H9 (cell line): ENCODE measurements at regions not wholly inside any gene's neighbourhood (a gene's known extent, or its start where the extent isn't known, plus 50 kb on each side); places are given as distances from the start of the nearest gene placed in this dataset.

Source experiments
- DNase-seq: peaks from one replicate; pipeline ENCODE4 v3.0.0-alpha.2; 2017
- H2AFZ ChIP-seq: one replicate; pipeline ENCODE4 v1.6.1; 2013; ENCODE audit warnings: mild to moderate bottlenecking, low read length, control low read depth, moderate library complexity
- H2AK5ac ChIP-seq: 2 replicates; pipeline ENCODE4 v1.6.1; 2013; ENCODE audit warnings: low read length, control low read depth, mixed read lengths; ENCODE audit not compliant: insufficient read length
- H2BK120ac ChIP-seq: one replicate; pipeline ENCODE4 v1.6.1; 2013; ENCODE audit warnings: low read depth, mild to moderate bottlenecking, low read length, control low read depth, inconsistent platforms; ENCODE audit not compliant: poor library complexity, severe bottlenecking
- H2BK12ac ChIP-seq: 2 replicates; pipeline ENCODE4 v1.6.1; 2013; ENCODE audit warnings: low read length, control low read depth, mixed read lengths, low read depth; ENCODE audit not compliant: insufficient read length
- H2BK15ac ChIP-seq: 2 replicates; pipeline ENCODE4 v1.6.1; 2013; ENCODE audit warnings: low read depth, low read length, control low read depth
- H2BK20ac ChIP-seq: one replicate; pipeline ENCODE4 v1.6.1; 2013; ENCODE audit warnings: low read depth, mild to moderate bottlenecking, low read length, control low read depth, inconsistent platforms; ENCODE audit not compliant: poor library complexity, severe bottlenecking
- H2BK5ac ChIP-seq: 2 replicates; pipeline ENCODE4 v1.6.1; 2013; ENCODE audit warnings: low read length, control low read depth, mixed read lengths; ENCODE audit not compliant: insufficient read length
- H3K14ac ChIP-seq: 2 replicates; pipeline ENCODE4 v1.6.1; 2013; ENCODE audit warnings: low read length, control low read depth; ENCODE audit not compliant: insufficient read depth
- H3K18ac ChIP-seq: 2 replicates; pipeline ENCODE4 v1.6.1; 2013; ENCODE audit warnings: low read depth, mild to moderate bottlenecking, mixed read lengths, low read length, control low read depth; ENCODE audit not compliant: insufficient read length
- H3K23ac ChIP-seq: 2 replicates; pipeline ENCODE4 v1.6.1; 2013; ENCODE audit warnings: low read length, control low read depth, mixed read lengths, low read depth; ENCODE audit not compliant: insufficient read length
- H3K23me2 ChIP-seq: 2 replicates; pipeline ENCODE4 v1.6.1; 2013; ENCODE audit warnings: low read depth, mild to moderate bottlenecking, mixed read lengths, low read length, control low read depth; ENCODE audit not compliant: insufficient read length, poor library complexity, severe bottlenecking
- H3K27ac ChIP-seq: 2 replicates; pipeline ENCODE4 v1.5.1; 2013; ENCODE audit warnings: low read length, control low read depth, mixed read lengths, low read depth; ENCODE audit not compliant: insufficient read length
- H3K27me3 ChIP-seq: 2 replicates; pipeline ENCODE4 v1.6.1; 2013; ENCODE audit warnings: low read length, control low read depth, inconsistent platforms; ENCODE audit not compliant: insufficient read depth
- H3K4ac ChIP-seq: 2 replicates; pipeline ENCODE4 v1.6.1; 2013; ENCODE audit warnings: low read depth, mild to moderate bottlenecking, control low read depth, inconsistent platforms, low read length, moderate library complexity
- H3K4me1 ChIP-seq: 2 replicates; pipeline ENCODE4 v1.6.1; 2013; ENCODE audit warnings: low read length, control low read depth, inconsistent platforms; ENCODE audit not compliant: insufficient read depth
- H3K4me2 ChIP-seq: 2 replicates; pipeline ENCODE4 v1.6.1; 2013; ENCODE audit warnings: low read length, control low read depth, mixed read lengths; ENCODE audit not compliant: insufficient read length, insufficient read depth
- H3K56ac ChIP-seq: 2 replicates; pipeline ENCODE4 v1.6.1; 2013; ENCODE audit warnings: low read depth, mild to moderate bottlenecking, mixed read lengths, low read length, control low read depth; ENCODE audit not compliant: insufficient read length
- H3K79me1 ChIP-seq: 2 replicates; pipeline ENCODE4 v1.6.1; 2013; ENCODE audit warnings: low read depth, mild to moderate bottlenecking, moderate library complexity, low read length, control low read depth, inconsistent platforms; ENCODE audit not compliant: insufficient read depth, poor library complexity, severe bottlenecking
- H3K79me2 ChIP-seq: 2 replicates; pipeline ENCODE4 v1.6.1; 2013; ENCODE audit warnings: low read length, control low read depth, inconsistent platforms; ENCODE audit not compliant: insufficient read depth
- H3K9ac ChIP-seq: 2 replicates; pipeline ENCODE4 v1.6.1; 2013; ENCODE audit warnings: low read length, control low read depth, mixed read lengths; ENCODE audit not compliant: insufficient read length; ENCODE audit errors: extremely low read depth
- H3K9me3 ChIP-seq: one replicate; pipeline ENCODE4 v1.6.1; 2013; ENCODE audit warnings: low read depth, low read length, inconsistent platforms; ENCODE audit not compliant: control insufficient read depth
- H3T11ph ChIP-seq: one replicate; pipeline ENCODE4 v1.6.1; 2013; ENCODE audit warnings: mild to moderate bottlenecking, low read length, control low read depth, inconsistent platforms
- H4K20me1 ChIP-seq: one replicate; pipeline ENCODE4 v1.6.1; 2013; ENCODE audit not compliant: control insufficient read depth, insufficient read length, insufficient read depth
- H4K5ac ChIP-seq: 2 replicates; pipeline ENCODE4 v1.6.1; 2013; ENCODE audit warnings: low read depth, mild to moderate bottlenecking, mixed read lengths, low read length, control low read depth; ENCODE audit not compliant: insufficient read length
- H4K8ac ChIP-seq: replicated peaks from 2 replicates; pipeline ENCODE4 v1.6.1; 2013; ENCODE audit warnings: low read length, control low read depth, mixed read lengths, low read depth; ENCODE audit not compliant: insufficient read length
- H4K91ac ChIP-seq: 2 replicates; pipeline ENCODE4 v1.6.1; 2013; ENCODE audit warnings: low read depth, mild to moderate bottlenecking, moderate library complexity, mixed read lengths, low read length, control low read depth; ENCODE audit not compliant: insufficient read length
- H3K27ac Mint-ChIP-seq, 3 experiments: 2 replicates in 2 of 3; 3 replicates in 1 of 3; pipeline ENCODE4 v1.8.0; 2020 to 2021; ENCODE audit warnings: mixed read lengths in 3 of 3, mild to moderate bottlenecking in 1 of 3, moderate library complexity in 1 of 3
- H3K27me3 Mint-ChIP-seq: 2 replicates; pipeline ENCODE4 v1.8.0; 2021; ENCODE audit warnings: low read depth, mild to moderate bottlenecking, moderate library complexity, mixed read lengths
- H3K36me3 Mint-ChIP-seq, 3 experiments: 2 replicates in 2 of 3; 3 replicates in 1 of 3; pipeline ENCODE4 v1.8.0; 2020 to 2021; ENCODE audit warnings: low read depth in 3 of 3, mixed read lengths in 3 of 3; ENCODE audit not compliant: insufficient read depth in 1 of 3
- H3K4me1 Mint-ChIP-seq, 2 experiments: 2 replicates each; pipeline ENCODE4 v1.8.0; 2020; ENCODE audit warnings: mixed read lengths in 2 of 2
- H3K4me3 Mint-ChIP-seq, 2 experiments: 2 replicates in 1 of 2; 3 replicates in 1 of 2; pipeline ENCODE4 v1.8.0; 2020 to 2021; ENCODE audit warnings: mild to moderate bottlenecking in 2 of 2, mixed read lengths in 2 of 2, moderate library complexity in 1 of 2
- H3K9me3 Mint-ChIP-seq, 2 experiments: 2 replicates in 1 of 2; 3 replicates in 1 of 2; pipeline ENCODE4 v1.8.0; 2020; ENCODE audit warnings: mild to moderate bottlenecking in 2 of 2, mixed read lengths in 2 of 2, moderate library complexity in 1 of 2
- CTCF ChIP-seq: fragments of 200-600 bp; sonication (generic); conservative IDR thresholded peaks from 3 replicates; pipeline ENCODE4 v1.8.0; 2021; ENCODE audit warnings: antibody characterized with exemption, mild to moderate bottlenecking
- WGBS: extraction: QIAGEN DNeasy Blood & Tissue Kit; methylation state at CpG from one replicate; pipeline ENCODE4 v1.1.7; 2013; ENCODE audit warnings: missing lambda C conversion rate, low lambda C conversion rate, mixed read lengths; ENCODE audit not compliant: insufficient read length; ENCODE audit errors: extremely low coverage; 5-methylcytosine and 5-hydroxymethylcytosine counted together

GRCh38 chr18:35864916-35865315 is 107.6 kb upstream of the RMP24 start:
- Histone ChIP-seq H3K4me2 (no peak overlapping the region), H2BK20ac (no peak overlapping the region), H3K23ac (no peak overlapping the region), H3K18ac (no peak overlapping the region), H3K79me1 (no peaks in the 10 kb centered on the region), H3K27ac (no peak overlapping the region), H3K23me2 (no peaks in the 10 kb centered on the region), H3K14ac (no peak overlapping the region), H3K4me1 (peaks cover 8% of the 10 kb centered on the region; the same call in 1 of the 2 replicates), H2AK5ac (no peak overlapping the region), H3K9me3 (no peaks in the 10 kb centered on the region), H3K79me2 (no peaks in the 10 kb centered on the region), H3K56ac (no peak overlapping the region), H2BK5ac (no peak overlapping the region), H2BK15ac (no peak overlapping the region), H4K8ac (no peak overlapping the region), H2BK120ac (no peak overlapping the region), H4K91ac (no peak overlapping the region), H4K20me1 (no peaks in the 10 kb centered on the region), H3K4ac (no peak overlapping the region), H3K27me3 (no peaks in the 10 kb centered on the region), H3T11ph (no peak overlapping the region), H3K9ac (no peak overlapping the region), H2AFZ (no peak overlapping the region), H4K5ac (no peak overlapping the region), H2BK12ac (no peak overlapping the region)
- DNase-seq = peak; percentile 12
- H3K36me3 Mint-ChIP-seq = no peaks in the 10 kb centered on the region; a peak in 1 of 7 replicates
- H3K9me3 Mint-ChIP-seq = no peaks in the 10 kb centered on the region
- no peak overlapping the region for H3K4me3 Mint-ChIP-seq
- peak overlapping the region in 1 of 3 experiments; percentile 71; a peak in 1 of 7 replicates for H3K27ac Mint-ChIP-seq
- WGBS = no CpG with 5 or more reads among the region's 1 CpG
- H3K27me3 Mint-ChIP-seq = no peaks in the 10 kb centered on the region
- no peak for TF ChIP-seq CTCF
- peaks cover 18 to 20% of the 10 kb centered on the region in 2 experiments for H3K4me1 Mint-ChIP-seq
